Adrenal gland (tissue), 5 donors: ENCODE measurements at regions not wholly inside any gene's neighbourhood (a gene's known extent, or its start where the extent isn't known, plus 50 kb on each side); places are given as distances from the start of the nearest gene placed in this dataset.

Source experiments
- POLR2A ChIP-seq, 2 donors: fragments of 450-650 bp; IDR thresholded peaks; one replicate each; pipeline ENCODE4 v1.6.1; 2017; ENCODE audit warnings: antibody characterized with exemption in 2 of 2, mild to moderate bottlenecking in 2 of 2, moderate library complexity in 1 of 2
- TF ChIP-seq, protein P1 (sequence below), 6 experiments: fragments of 450-650 bp in 4 of 6; fragments of 200-600 bp in 2 of 6; sonication (generic) in 1 of 6; IDR thresholded peaks; 1 replicate in 5 of 6; 2 replicates in 1 of 6; pipeline versions ENCODE4 v1.5.1 to v1.8.0; 2016 to 2021; ENCODE audit warnings: antibody characterized with exemption in 6 of 6, mild to moderate bottlenecking in 2 of 6, moderate library complexity in 1 of 6
- donor health status: DM: no; HTN: no; CAD: no.

GRCh38 chr1:88523854-88524528 is 160.1 kb upstream of the PKN2 start:
- TF ChIP-seq, protein P1, sequence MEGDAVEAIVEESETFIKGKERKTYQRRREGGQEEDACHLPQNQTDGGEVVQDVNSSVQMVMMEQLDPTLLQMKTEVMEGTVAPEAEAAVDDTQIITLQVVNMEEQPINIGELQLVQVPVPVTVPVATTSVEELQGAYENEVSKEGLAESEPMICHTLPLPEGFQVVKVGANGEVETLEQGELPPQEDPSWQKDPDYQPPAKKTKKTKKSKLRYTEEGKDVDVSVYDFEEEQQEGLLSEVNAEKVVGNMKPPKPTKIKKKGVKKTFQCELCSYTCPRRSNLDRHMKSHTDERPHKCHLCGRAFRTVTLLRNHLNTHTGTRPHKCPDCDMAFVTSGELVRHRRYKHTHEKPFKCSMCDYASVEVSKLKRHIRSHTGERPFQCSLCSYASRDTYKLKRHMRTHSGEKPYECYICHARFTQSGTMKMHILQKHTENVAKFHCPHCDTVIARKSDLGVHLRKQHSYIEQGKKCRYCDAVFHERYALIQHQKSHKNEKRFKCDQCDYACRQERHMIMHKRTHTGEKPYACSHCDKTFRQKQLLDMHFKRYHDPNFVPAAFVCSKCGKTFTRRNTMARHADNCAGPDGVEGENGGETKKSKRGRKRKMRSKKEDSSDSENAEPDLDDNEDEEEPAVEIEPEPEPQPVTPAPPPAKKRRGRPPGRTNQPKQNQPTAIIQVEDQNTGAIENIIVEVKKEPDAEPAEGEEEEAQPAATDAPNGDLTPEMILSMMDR (IDR thresholded peaks at IDR 0.05): no peak
- no peak for TF ChIP-seq POLR2A (IDR thresholded peaks at IDR 0.05)
